NOMO-1 (cell line): ENCODE measurements at regions not wholly inside any gene's neighbourhood (a gene's known extent, or its start where the extent isn't known, plus 50 kb on each side); places are given as distances from the start of the nearest gene placed in this dataset.

Experiments
- DNase-seq, 2 experiments: peaks; one replicate each; lab custom pipeline; 2025; ENCODE audit not compliant: unreplicated experiment in 2 of 2; lab: John Stamatoyannopoulos, UW

- no peak for DNase-seq
Observed at GRCh38 chr12:65649126-65649525, 175.2 kb upstream of the HMGA2 start.

- DNase-seq = no peak
Observed at GRCh38 chr12:65651060-65651459, 173.2 kb upstream of the HMGA2 start.

GRCh38 chr12:65653321-65653720 is 171.0 kb upstream of the HMGA2 start:
- no peak for DNase-seq

GRCh38 chr12:65653946-65654629 is 170.2 kb upstream of the HMGA2 start:
- peak; percentile 24 to 83 for DNase-seq

- no peak for DNase-seq
Observed at GRCh38 chr12:65655074-65655493, 169.2 kb upstream of the HMGA2 start.

- no peak for DNase-seq
Observed at GRCh38 chr12:65656156-65656882, 168.0 kb upstream of the HMGA2 start.

GRCh38 chr12:65656891-65657351 is 167.4 kb upstream of the HMGA2 start:
- peak; percentile 84 to 93 for DNase-seq

- DNase-seq = no peak
Observed at GRCh38 chr12:65657635-65658034, 166.6 kb upstream of the HMGA2 start.

- DNase-seq = no peak
Observed at GRCh38 chr12:65658360-65658759, 165.9 kb upstream of the HMGA2 start.

- no peak for DNase-seq
Observed at GRCh38 chr12:65659681-65660080, 164.6 kb upstream of the HMGA2 start.

GRCh38 chr12:65660096-65660495 is 164.2 kb upstream of the HMGA2 start:
- no peak for DNase-seq

GRCh38 chr12:65660836-65661235 is 163.4 kb upstream of the HMGA2 start:
- DNase-seq = no peak

- DNase-seq = no peak
Observed at GRCh38 chr12:65662590-65662989, 161.7 kb upstream of the HMGA2 start.

GRCh38 chr12:65663097-65663496 is 161.2 kb upstream of the HMGA2 start:
- no peak for DNase-seq

GRCh38 chr12:65663648-65664047 is 160.6 kb upstream of the HMGA2 start:
- no peak for DNase-seq

- DNase-seq = no peak
Observed at GRCh38 chr12:65664715-65665250, 159.5 kb upstream of the HMGA2 start.

GRCh38 chr12:65665817-65666216 is 158.5 kb upstream of the HMGA2 start:
- peak; percentile 4 to 31 for DNase-seq

- DNase-seq = no peak
Observed at GRCh38 chr12:65666876-65667275, 157.4 kb upstream of the HMGA2 start.

GRCh38 chr12:65667932-65668331 is 156.4 kb upstream of the HMGA2 start:
- no peak for DNase-seq

GRCh38 chr12:65668981-65669695 is 155.1 kb upstream of the HMGA2 start:
- DNase-seq = no peak

GRCh38 chr12:65670775-65671174 is 153.5 kb upstream of the HMGA2 start:
- no peak for DNase-seq
